ENCODE measurements at regions not wholly inside any gene's neighbourhood (a gene's known extent, or its start where the extent isn't known, plus 50 kb on each side); places are given as distances from the start of the nearest gene placed in this dataset.

GRCh38 chr1:56193656-56194055, 385.7 kb downstream of the PLPP3 start (continued):
- no peak for TF ChIP-seq ARID5B (CRISPR knock-in tag; IDR thresholded peaks at IDR 0.05)

DNA sequence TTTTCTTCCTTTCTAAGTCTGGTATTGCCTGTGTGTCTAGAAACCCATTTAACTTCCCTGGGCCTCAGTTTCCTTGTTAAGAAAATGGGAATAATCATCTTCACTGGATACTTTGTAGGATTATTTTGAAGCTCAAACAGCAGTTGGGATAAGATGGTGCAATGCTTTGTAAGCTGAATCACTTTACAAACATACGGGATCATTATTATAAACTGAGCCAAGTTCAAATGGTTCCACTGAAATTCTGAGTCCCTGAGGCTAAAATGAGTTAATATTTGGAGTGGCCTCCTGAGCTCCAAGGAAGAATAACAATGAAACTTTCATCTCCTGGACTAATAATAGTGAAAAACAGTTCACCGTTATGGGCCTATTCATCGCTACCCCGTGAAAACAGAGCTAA, 388.0 kb downstream of the PLPP3 start:
- Histone ChIP-seq H3K9ac (ENCODE audit: insufficient read depth, low read depth, low read length) (peak overlapping the region; percentile 89), H3K4me3 (replicated peaks in 1 of 3; ENCODE audit: insufficient read depth in 1 of 3, low read depth in 2 of 3, low read length in 3 of 3) (peak overlapping the region; percentile 52 to 65 (median 58); a peak in 5 of 6 replicates), H3K27me3 (ENCODE audit: control insufficient read depth in 1 of 2, insufficient read depth in 2 of 2, low read length in 2 of 2) (no peaks in the 10 kb centered on the region), H3K4me1 (ENCODE audit: insufficient read depth, low read length) (peaks cover 47% of the 10 kb centered on the region), H3K27ac (ENCODE audit: extremely low read length, insufficient read depth, low read length) (peak overlapping the region; percentile 91), H3K4me2 (ENCODE audit: low read depth, low read length) (peak overlapping the region; percentile 76), H3K79me2 (ENCODE audit: insufficient read depth, low read length) (peaks cover 12% of the 10 kb centered on the region), H3K36me3 (replicated peaks in 1 of 2; ENCODE audit: control insufficient read depth in 1 of 2, insufficient read depth in 2 of 2, low read length in 2 of 2) (no peaks in the 10 kb centered on the region), H4K20me1 (ENCODE audit: insufficient read depth, low read length) (no peaks in the 10 kb centered on the region), H3K9me3 (ENCODE audit: low read length) (no peaks in the 10 kb centered on the region), H2AFZ (ENCODE audit: low read length) (no peak overlapping the region)
- BruUV-seq (replicated peaks): no TSS peak
- in situ Hi-C loops (cut with HindIII; ENCODE audit: extremely low pct_ligation_motif_present, low pct_unique_long_range_greater_than_20kb) (loop anchor here (5.0 to 10.0 kb wide), 2 partner anchors 313 to 391 kb away; no protein-coding TSS in a partner anchor), intact Hi-C loops (cut with micrococcal nuclease; ENCODE audit: unreplicated experiment) (loop anchor here (2.0 kb wide), 1 partner anchor 387 kb away; the partner anchor contains the start of gene PLPP3)
- DNase-seq (ENCODE audit: low spot score) (peak; percentile 15), ATAC-seq (no peak), FAIRE-seq (no peak)
- ChIA-PET CTCF (ENCODE audit: low intra/inter-chr PET ratio, low total read pairs) (no interaction called here), POLR2A (interaction anchor here (0.6 to 2.6 kb wide), 19 partner anchors 20 to 762 kb away, joined by 3 to 13 read pairs (median 3); partner anchors contain the start of gene PLPP3)
- WGBS (ENCODE audit: low lambda C conversion rate): 62% methylated on average over 4 of the region's 4 CpGs
- peak; percentile 70 for TF ChIP-seq ZNF629 (CRISPR knock-in tag; conservative IDR thresholded peaks at IDR 0.05)
- TF ChIP-seq, protein P1, sequence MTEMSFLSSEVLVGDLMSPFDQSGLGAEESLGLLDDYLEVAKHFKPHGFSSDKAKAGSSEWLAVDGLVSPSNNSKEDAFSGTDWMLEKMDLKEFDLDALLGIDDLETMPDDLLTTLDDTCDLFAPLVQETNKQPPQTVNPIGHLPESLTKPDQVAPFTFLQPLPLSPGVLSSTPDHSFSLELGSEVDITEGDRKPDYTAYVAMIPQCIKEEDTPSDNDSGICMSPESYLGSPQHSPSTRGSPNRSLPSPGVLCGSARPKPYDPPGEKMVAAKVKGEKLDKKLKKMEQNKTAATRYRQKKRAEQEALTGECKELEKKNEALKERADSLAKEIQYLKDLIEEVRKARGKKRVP (CRISPR knock-in tag; IDR thresholded peaks at IDR 0.05): peak in 1 of 2 experiments; percentile 29; a peak in 1 of 4 replicates
- TF ChIP-seq ZNF329 (CRISPR knock-in tag; IDR thresholded peaks at IDR 0.05; ENCODE audit: low read depth): no peak
